Panc1 (cell line): ENCODE measurements at regions not wholly inside any gene's neighbourhood (a gene's known extent, or its start where the extent isn't known, plus 50 kb on each side); places are given as distances from the start of the nearest gene placed in this dataset.
"Not testable (repeated sequence)": the region's sequence is repeated elsewhere in the genome, so short reads cannot be mapped to it uniquely, and the experiment has no call there.

Source experiments
- ATAC-seq: fragments of 200-7000 bp; cut with Tn5 transposase; 2 replicates; pipeline ENCODE4 v1.9.1; 2020; ENCODE audit warnings: mild to moderate bottlenecking, moderate library complexity
- BruUV-seq: library from RNA; stranded (reverse); fragments of 400-500 nt; replicated peaks from 2 replicates; lab custom pipeline; 2021; lab: Mats Ljungman, UMichigan
- CTCF ChIA-PET: fragments of 300-600 bp; sonication (Branson Sonifier 250); formaldehyde crosslinking; loops from one replicate; lab custom pipeline; 2022; ENCODE audit warnings: antibody characterized with exemption; lab: Charles Lee
- POLR2A ChIA-PET: fragments of 300-600 bp; sonication (Branson Sonifier 250); formaldehyde crosslinking; loops from one replicate; lab custom pipeline; 2022; ENCODE audit warnings: antibody characterized with exemption; lab: Charles Lee
- DNase-seq: peaks from one replicate; pipeline ENCODE4 v3.0.0-alpha.2; 2010; ENCODE audit warnings: low read depth, low spot score
- H3K27ac ChIP-seq: 2 replicates; pipeline ENCODE4 v1.5.1; 2011; ENCODE audit warnings: mild to moderate bottlenecking, low read length, inconsistent platforms
- H3K27me3 ChIP-seq: fragments of 200-500 bp; sonication (Bioruptor generic); 2 replicates; pipeline ENCODE4 v1.6.0; 2014; ENCODE audit warnings: low read length, inconsistent platforms; ENCODE audit not compliant: control insufficient read depth, insufficient read depth
- H3K36me3 ChIP-seq: fragments of 200-500 bp; sonication (Bioruptor generic); 2 replicates; pipeline ENCODE4 v1.5.1; 2014; ENCODE audit warnings: inconsistent platforms, mild to moderate bottlenecking, low read length, moderate library complexity; ENCODE audit not compliant: control insufficient read depth, insufficient read depth
- H3K4me1 ChIP-seq: 2 replicates; pipeline ENCODE4 v1.5.1; 2011; ENCODE audit warnings: inconsistent platforms, mild to moderate bottlenecking, low read length, moderate library complexity; ENCODE audit not compliant: control insufficient read depth, insufficient read depth
- H3K4me3 ChIP-seq, 2 experiments: 2 replicates each; pipeline ENCODE4 v1.5.1; 2011 to 2012; ENCODE audit warnings: low read depth in 2 of 2, low read length in 2 of 2, mild to moderate bottlenecking in 2 of 2, inconsistent platforms in 1 of 2, moderate library complexity in 1 of 2
- H3K9me3 ChIP-seq: fragments of 200-500 bp; sonication (Bioruptor generic); 2 replicates; pipeline ENCODE4 v1.5.1; 2014; ENCODE audit warnings: low read depth, mild to moderate bottlenecking, inconsistent platforms, low read length, moderate library complexity; ENCODE audit not compliant: control insufficient read depth, insufficient read depth
- CTCF ChIP-seq: fragments of 450-650 bp; IDR thresholded peaks from 2 replicates; pipeline ENCODE4 v1.5.1; 2017; ENCODE audit warnings: mild to moderate bottlenecking
- POLR2AphosphoS5 ChIP-seq: IDR thresholded peaks from 2 replicates; pipeline ENCODE4 v1.6.1; 2012; ENCODE audit warnings: mild to moderate bottlenecking, low read depth, low read length, moderate library complexity
- REST ChIP-seq, 2 experiments: IDR thresholded peaks; 2 replicates each; pipeline ENCODE4 v1.6.1; 2011 to 2012; ENCODE audit warnings: low read depth in 2 of 2, control low read depth in 1 of 2, low read length in 1 of 2, mild to moderate bottlenecking in 1 of 2, moderate library complexity in 1 of 2; ENCODE audit not compliant: insufficient read depth in 1 of 2
- SIN3A ChIP-seq: IDR thresholded peaks from 2 replicates; pipeline ENCODE4 v1.6.1; 2012; ENCODE audit warnings: low read depth, mild to moderate bottlenecking, low read length, moderate library complexity, borderline replicate concordance; ENCODE audit not compliant: insufficient read depth
- TCF7L2 ChIP-seq: IDR thresholded peaks from 2 replicates; pipeline ENCODE4 v1.6.1; 2011; ENCODE audit warnings: mild to moderate bottlenecking, low read depth, low read length, inconsistent platforms
- in situ Hi-C: cut with HindIII; loops from 2 replicates; pipeline ENCODE4 v1.10.0; 2016; ENCODE audit warnings: low sequenced_read_pairs, low pct_unique_long_range_greater_than_20kb
- intact Hi-C: fragments of 100-400 bp; cut with micrococcal nuclease; formaldehyde crosslinking; loops from one replicate; pipeline ENCODE4 v1.10.0; 2022; ENCODE audit not compliant: unreplicated experiment

GRCh38 chr17:21558921-21559320 lies 133.4 kb upstream of the KCNJ18 start:
- BruUV-seq, H3K27me3 ChIP-seq, CTCF ChIA-PET, H3K4me1 ChIP-seq, intact Hi-C loops, DNase-seq, in situ Hi-C loops, H3K4me3 ChIP-seq, H3K36me3 ChIP-seq, H3K27ac ChIP-seq, H3K9me3 ChIP-seq, ATAC-seq, POLR2A ChIA-PET: not testable (repeated sequence)

GRCh38 chr17:21564262-21564661 lies 128.1 kb upstream of the KCNJ18 start:
- Histone ChIP-seq H3K36me3 (no peaks in the 10 kb centered on the region), H3K4me1 (no peaks in the 10 kb centered on the region), H3K4me3 (no peak overlapping the region), H3K27me3 (no peaks in the 10 kb centered on the region), H3K27ac (no peak overlapping the region), H3K9me3 (no peaks in the 10 kb centered on the region)
- ATAC-seq (no peak), DNase-seq (no peak)
- BruUV-seq = no TSS peak
- in situ Hi-C loops (no loop called here), intact Hi-C loops (no loop called here)
- CTCF ChIA-PET = no interaction called here
- POLR2A ChIA-PET = no interaction called here
- TF ChIP-seq TCF7L2 = no peak
- TF ChIP-seq CTCF = no peak
- no peak for TF ChIP-seq POLR2AphosphoS5
- TF ChIP-seq SIN3A = no peak
- no peak for TF ChIP-seq REST (IDR thresholded peaks at IDR 0.05; ENCODE audit: insufficient read depth in 1 of 2, low read depth in 2 of 2, low read length in 1 of 2)

GRCh38 chr17:21564757-21565156 lies 127.6 kb upstream of the KCNJ18 start:
- H3K27me3 ChIP-seq, H3K36me3 ChIP-seq, in situ Hi-C loops, H3K4me1 ChIP-seq, H3K9me3 ChIP-seq, BruUV-seq, POLR2A ChIA-PET, CTCF ChIA-PET, ATAC-seq, DNase-seq, H3K4me3 ChIP-seq, intact Hi-C loops, H3K27ac ChIP-seq: not testable (repeated sequence)

- BruUV-seq, in situ Hi-C loops, ATAC-seq, DNase-seq, H3K9me3 ChIP-seq, H3K36me3 ChIP-seq, H3K27me3 ChIP-seq, POLR2A ChIA-PET, H3K4me1 ChIP-seq, intact Hi-C loops, H3K27ac ChIP-seq, H3K4me3 ChIP-seq, CTCF ChIA-PET: not testable (repeated sequence)
Measured at GRCh38 chr17:21570427-21570826, 121.9 kb upstream of the KCNJ18 start.

- DNase-seq, CTCF ChIA-PET, H3K27me3 ChIP-seq, BruUV-seq, H3K27ac ChIP-seq, intact Hi-C loops, H3K4me3 ChIP-seq, POLR2A ChIA-PET, H3K9me3 ChIP-seq, H3K4me1 ChIP-seq, in situ Hi-C loops, H3K36me3 ChIP-seq, ATAC-seq: not testable (repeated sequence)
Measured at GRCh38 chr17:21572148-21572547, 120.2 kb upstream of the KCNJ18 start.
